RCC 7860 (cell line): ENCODE measurements at regions not wholly inside any gene's neighbourhood (a gene's known extent, or its start where the extent isn't known, plus 50 kb on each side); places are given as distances from the start of the nearest gene placed in this dataset.
"Not testable (repeated sequence)": the region's sequence is repeated elsewhere in the genome, so short reads cannot be mapped to it uniquely, and the experiment has no call there.

ENCODE experiments used
- DNase-seq: peaks from one replicate; pipeline ENCODE4 v3.0.0-alpha.2; 2015; ENCODE audit warnings: low spot score
- FAIRE-seq: peaks from 2 replicates; lab custom pipeline; 2012; peaks lifted over from hg19 to GRCh38; lab: Jason Lieb, UNC

DNA sequence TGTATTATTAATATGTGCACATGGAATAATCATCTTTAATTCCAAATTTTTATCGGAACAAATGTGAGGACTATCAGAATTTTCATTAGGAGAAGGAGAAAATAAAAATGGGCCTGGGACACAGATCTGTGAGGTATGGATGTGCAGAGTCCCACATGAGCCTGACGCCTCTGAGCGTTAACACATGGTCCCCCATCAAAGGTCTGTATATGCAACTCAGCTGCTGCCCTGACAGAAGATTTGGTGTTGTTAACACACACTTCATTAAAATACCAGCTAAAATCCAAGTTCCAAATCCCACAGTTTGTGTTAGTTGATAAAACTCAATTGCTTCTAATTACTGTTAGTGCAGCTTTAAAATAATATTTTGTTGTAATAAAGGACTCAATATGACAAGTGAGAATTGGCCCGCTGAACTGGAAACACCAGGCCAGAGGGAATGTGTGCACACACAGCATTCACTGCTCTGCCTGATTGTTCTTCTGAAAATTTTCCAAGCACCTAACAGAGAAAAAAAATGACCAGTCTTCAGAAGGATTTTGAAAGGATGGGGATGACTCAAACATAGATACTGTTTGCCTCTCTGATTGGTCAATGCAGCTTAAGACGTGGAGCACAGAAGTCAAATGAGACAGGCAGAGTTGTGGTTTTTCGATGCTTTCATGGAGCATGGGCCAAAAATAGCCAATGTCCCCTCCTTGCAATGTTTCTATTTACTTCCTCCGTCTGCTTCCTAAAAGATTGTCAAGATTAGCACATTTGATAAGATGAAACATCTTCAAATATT is 266.6 kb downstream of the NKX6-1 start:
- DNase-seq (no peak), FAIRE-seq (no peak)

GRCh38 chr4:84231539-84232055 is 267.5 kb downstream of the NKX6-1 start:
- DNase-seq (no peak), FAIRE-seq (no peak)

DNA sequence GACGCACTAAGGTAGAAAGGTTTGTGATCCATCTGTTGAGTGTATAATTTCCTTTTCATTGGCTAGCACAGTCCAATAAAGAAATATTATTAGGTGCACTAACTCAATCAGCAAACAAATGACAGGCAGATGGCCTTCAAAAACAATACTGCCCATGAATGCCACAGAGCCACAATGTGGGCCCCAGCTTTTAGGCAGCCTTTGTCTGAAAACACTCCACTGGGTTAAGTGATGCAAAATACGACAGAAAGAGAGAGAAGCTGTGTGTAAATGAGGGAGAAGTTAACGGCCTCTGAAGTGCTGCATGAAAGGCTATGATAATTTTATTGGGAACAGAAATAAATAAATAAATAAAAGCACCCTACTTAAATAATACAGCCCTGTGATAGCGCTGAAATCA is 274.6 kb downstream of the NKX6-1 start:
- FAIRE-seq: no peak

DNA sequence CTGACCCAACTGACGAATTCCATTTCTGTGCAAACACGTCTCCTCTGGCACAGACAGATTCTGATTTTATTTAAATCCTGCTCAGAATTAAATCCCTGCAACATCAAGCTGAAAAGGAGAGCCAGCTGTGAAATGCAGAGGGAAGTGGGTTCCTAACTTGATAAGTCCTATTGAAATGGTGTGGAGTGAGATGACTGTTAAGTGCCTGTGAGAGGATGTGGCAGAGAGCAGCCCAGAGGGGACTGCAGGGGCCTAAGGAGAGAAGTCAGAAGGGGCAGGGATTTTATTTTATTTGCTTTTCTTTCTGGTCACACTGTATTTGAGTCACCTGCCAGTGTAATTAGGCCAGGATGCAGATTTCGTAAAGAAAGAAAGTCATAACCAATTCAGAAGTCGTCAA is 277.4 kb downstream of the NKX6-1 start:
- DNase-seq (no peak), FAIRE-seq (no peak)

More for the DNA sequence above, 274.6 kb downstream of the NKX6-1 start:
- DNase-seq: no peak

DNA sequence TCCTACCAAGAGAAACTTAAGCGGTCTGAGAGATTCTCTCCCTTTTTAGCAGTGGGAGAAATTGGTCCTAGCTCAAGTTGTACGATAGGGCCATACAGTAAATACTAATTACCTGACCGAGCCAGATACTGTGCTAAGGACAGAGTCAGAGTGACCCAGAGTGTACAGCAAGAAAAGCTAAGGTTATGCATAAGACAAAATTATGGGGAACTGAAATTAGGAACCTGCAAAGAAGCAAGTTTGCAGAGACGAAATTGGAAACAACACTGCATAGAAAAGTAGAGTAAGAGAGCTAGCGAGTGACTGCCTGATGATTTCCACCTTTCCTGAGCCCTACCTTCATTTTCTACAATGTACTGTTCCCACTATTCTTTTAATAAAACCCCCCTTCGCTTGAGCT is 278.1 kb downstream of the NKX6-1 start:
- FAIRE-seq (no peak), DNase-seq (no peak)

GRCh38 chr4:84219656-84220055 is 279.4 kb downstream of the NKX6-1 start:
- no peak for FAIRE-seq
- DNase-seq: no peak

- no peak for FAIRE-seq
- DNase-seq: no peak
Observed at GRCh38 chr4:84218031-84218430, 281.1 kb downstream of the NKX6-1 start.

DNA sequence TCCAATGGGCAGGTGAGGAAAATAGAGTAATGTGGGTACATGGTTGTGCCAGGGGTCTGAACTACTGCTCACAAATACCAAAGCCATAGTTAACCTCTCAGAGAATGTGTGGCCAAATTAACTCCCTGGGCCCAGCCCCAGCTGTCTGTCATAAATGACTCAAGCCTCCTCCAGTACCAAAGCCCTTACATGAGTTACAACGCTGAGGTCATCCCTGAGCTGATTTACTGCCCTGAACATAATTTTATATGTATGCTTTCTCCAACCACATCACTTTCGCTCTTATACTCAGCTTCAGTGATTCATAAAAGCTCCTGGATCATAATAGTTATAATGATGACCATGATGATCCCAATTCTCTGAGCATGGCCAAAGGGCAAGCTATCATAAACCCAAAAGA is 283.9 kb downstream of the NKX6-1 start:
- FAIRE-seq: no peak
- DNase-seq: no peak

DNA sequence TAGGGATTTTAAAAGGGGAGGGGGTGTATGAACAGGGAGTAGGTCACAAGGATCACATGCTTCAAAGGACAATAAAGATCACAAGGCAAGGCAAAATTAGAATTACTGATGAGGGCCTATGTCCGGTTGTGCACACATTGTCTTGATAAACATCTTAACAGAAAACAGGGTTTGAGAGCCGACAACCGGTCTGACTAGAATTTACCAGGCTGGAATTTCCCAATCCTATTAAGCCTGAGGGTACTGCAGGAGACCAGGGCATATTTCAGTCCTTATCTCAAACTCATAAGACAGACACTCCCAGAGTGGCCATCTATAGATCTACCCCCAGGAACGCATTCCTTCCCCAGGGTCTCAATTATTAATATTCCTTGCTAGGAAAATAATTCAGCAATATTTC is 292.9 kb downstream of the NKX6-1 start:
- not testable (repeated sequence) for FAIRE-seq, DNase-seq

DNA sequence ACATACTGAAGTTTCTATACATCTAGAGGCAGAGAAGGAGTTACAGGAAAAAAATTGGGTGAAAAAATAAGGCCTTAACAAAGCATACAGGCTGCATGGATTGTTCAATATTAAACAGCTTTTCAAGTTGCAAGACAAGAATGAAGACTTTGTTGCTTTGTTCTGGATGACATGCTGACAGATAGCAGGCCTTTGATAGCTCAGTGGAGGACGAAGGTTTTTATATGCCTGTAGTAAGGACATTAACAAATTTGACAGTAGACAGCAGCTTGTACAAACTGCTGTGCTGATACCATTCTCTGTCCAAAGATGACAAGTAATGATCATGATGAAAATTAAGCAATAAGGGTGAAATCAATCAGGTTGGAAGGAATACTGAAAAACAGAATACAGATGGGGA is 309.9 kb downstream of the NKX6-1 start:
- FAIRE-seq: no peak

GRCh38 chr4:84179409-84179808 is 319.7 kb downstream of the NKX6-1 start:
- DNase-seq: no peak
- FAIRE-seq: no peak

More for the DNA sequence above, 309.9 kb downstream of the NKX6-1 start:
- no peak for DNase-seq

GRCh38 chr4:84177831-84178542 is 321.1 kb downstream of the NKX6-1 start:
- FAIRE-seq (no peak), DNase-seq (no peak)

- DNase-seq (no peak), FAIRE-seq (no peak)
Observed at GRCh38 chr4:84176016-84176415, 323.1 kb downstream of the NKX6-1 start.

GRCh38 chr4:84171871-84172270 is 327.2 kb downstream of the NKX6-1 start:
- DNase-seq (no peak), FAIRE-seq (no peak)

- FAIRE-seq: no peak
- no peak for DNase-seq
Observed at GRCh38 chr4:84167564-84167963, 331.5 kb downstream of the NKX6-1 start.

GRCh38 chr4:84167093-84167492 is 332.0 kb downstream of the NKX6-1 start:
- DNase-seq (no peak), FAIRE-seq (no peak)

DNA sequence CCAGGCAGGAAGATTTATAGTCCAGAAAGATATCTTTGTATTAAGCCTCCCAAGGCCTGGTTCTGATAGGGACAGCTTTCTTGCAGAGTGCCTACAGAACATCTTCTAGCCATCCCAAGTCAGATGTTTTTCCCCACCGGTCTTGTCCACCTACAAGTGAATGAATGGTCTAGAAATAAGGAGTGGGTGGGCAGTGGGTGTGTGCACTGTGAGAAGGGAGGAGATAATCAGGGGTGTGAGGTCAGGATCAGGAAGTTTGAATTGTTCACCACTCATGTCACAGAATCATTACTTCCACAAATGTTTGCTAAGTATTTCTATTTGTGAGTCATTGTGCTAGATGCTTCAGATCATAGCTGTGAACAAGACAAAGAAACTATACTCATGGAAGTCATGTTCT is 332.6 kb downstream of the NKX6-1 start:
- no peak for DNase-seq
- no peak for FAIRE-seq

DNA sequence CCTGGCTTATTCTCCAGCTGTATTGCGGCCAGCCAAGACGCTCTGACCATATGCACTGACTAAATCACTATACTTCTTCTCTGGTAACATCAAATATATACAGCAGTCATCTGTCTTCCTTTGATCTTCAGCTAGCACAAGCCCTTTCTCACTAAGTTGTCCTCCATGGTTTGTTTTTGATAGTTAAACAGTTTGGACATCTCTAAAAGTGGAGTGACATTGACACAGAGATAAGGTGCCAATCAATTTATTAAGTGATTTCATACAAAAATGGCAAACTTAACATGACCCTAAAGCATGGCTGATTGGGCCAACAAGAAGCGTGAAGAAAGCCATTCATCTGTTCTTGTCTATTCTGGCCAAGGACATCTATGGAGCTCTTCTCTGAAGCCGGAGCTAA is 334.9 kb downstream of the NKX6-1 start:
- FAIRE-seq (no peak), DNase-seq (no peak)

- FAIRE-seq: no peak
- DNase-seq: no peak
Observed at GRCh38 chr4:84159762-84160161, 339.3 kb downstream of the NKX6-1 start.

DNA sequence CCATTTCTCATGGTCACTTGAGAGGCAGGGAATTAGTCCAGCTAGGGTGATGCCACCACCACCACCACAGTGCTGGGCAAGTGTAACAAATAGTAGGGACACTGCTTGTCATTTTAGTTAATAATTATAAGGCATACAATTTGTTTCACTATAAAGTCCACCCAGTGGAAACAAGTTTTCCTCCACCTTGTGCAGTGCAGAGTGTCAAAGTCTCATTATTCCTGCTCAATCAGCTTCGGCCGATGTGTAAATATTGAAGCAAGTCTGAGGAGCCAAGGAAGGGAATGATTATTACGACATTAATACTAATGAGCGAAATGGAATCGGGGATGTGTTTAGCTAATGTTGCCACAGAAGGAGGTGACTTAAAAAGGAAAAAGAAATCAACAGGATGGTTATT is 340.4 kb downstream of the NKX6-1 start:
- no peak for FAIRE-seq
- DNase-seq: no peak

DNA sequence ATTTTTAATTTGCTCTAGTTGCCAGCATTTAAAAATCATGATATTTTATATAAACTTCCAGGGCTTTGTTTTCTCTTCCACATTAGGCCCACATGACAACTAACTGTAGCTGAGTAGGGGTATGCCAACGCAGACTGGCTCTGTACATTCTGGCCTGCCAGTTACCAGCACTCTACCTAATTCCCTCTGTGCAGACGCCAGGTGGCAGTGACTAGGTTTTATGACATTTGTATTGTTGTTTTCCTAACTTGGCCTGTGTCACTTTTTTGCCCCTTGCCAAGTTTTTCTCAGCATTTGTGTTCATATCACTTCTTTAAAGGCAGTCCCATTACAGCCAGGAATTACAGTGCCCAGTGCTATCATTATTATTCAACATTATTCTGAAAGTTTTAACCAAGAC is 347.5 kb downstream of the NKX6-1 start:
- DNase-seq: no peak
- FAIRE-seq: no peak

- FAIRE-seq: no peak
- DNase-seq: no peak
Observed at GRCh38 chr4:84150177-84150576, 348.9 kb downstream of the NKX6-1 start.
